Osteoblast (primary cell): ENCODE measurements at regions not wholly inside any gene's neighbourhood (a gene's known extent, or its start where the extent isn't known, plus 50 kb on each side); places are given as distances from the start of the nearest gene placed in this dataset.
A peak's percentile ranks its signal among the peaks of the same experiment; 100 is the strongest.
"Not testable (repeated sequence)": the region's sequence is repeated elsewhere in the genome, so short reads cannot be mapped to it uniquely, and the experiment has no call there.

ENCODE experiments used
- DNase-seq: peaks from one replicate; pipeline ENCODE4 v3.0.0; 2011; ENCODE audit warnings: low spot score, mixed read lengths; ENCODE audit not compliant: insufficient read length; ENCODE audit errors: missing footprints
- H2AFZ ChIP-seq: 2 replicates; pipeline ENCODE4 v1.6.0; 2011; ENCODE audit warnings: mild to moderate bottlenecking, low read length
- H3K27ac ChIP-seq: 2 replicates; pipeline ENCODE4 v1.5.1; 2011; ENCODE audit warnings: mild to moderate bottlenecking, low read depth, low read length, moderate library complexity
- H3K27me3 ChIP-seq: 2 replicates; pipeline ENCODE4 v1.6.0; 2012; ENCODE audit warnings: mild to moderate bottlenecking, control low read depth, inconsistent platforms, low read length, moderate library complexity; ENCODE audit not compliant: insufficient read depth
- H3K36me3 ChIP-seq: 2 replicates; pipeline ENCODE4 v1.5.1; 2011; ENCODE audit warnings: mild to moderate bottlenecking, low read length, control low read depth, moderate library complexity; ENCODE audit not compliant: insufficient read depth
- H3K4me1 ChIP-seq: 2 replicates; pipeline ENCODE4 v1.5.1; 2011; ENCODE audit warnings: mild to moderate bottlenecking, low read length, control low read depth, moderate library complexity; ENCODE audit not compliant: insufficient read depth
- H3K4me2 ChIP-seq: 2 replicates; pipeline ENCODE4 v1.6.0; 2011; ENCODE audit warnings: mild to moderate bottlenecking, low read length; ENCODE audit not compliant: insufficient read depth
- H3K4me3 ChIP-seq: fragments of 200-600 bp; sonication (generic); 3 replicates; pipeline ENCODE4 v1.5.1; 2012; ENCODE audit warnings: mild to moderate bottlenecking, low read length, inconsistent platforms; ENCODE audit not compliant: insufficient read depth
- H3K79me2 ChIP-seq: 2 replicates; pipeline ENCODE4 v1.6.0; 2012; ENCODE audit warnings: mild to moderate bottlenecking, low read length, control low read depth, inconsistent platforms; ENCODE audit not compliant: insufficient read depth
- H3K9me3 ChIP-seq: 2 replicates; pipeline ENCODE4 v1.5.1; 2011; ENCODE audit warnings: low read depth, low read length, control low read depth
- H4K20me1 ChIP-seq: 2 replicates; pipeline ENCODE4 v1.6.0; 2012; ENCODE audit warnings: mild to moderate bottlenecking, low read length, control low read depth; ENCODE audit not compliant: insufficient read depth
- TF ChIP-seq, protein P1 (sequence below): IDR thresholded peaks from 2 replicates; pipeline ENCODE4 v1.5.1; 2011; ENCODE audit warnings: mild to moderate bottlenecking, low read depth, low read length, moderate library complexity; ENCODE audit errors: extremely low read depth

DNA sequence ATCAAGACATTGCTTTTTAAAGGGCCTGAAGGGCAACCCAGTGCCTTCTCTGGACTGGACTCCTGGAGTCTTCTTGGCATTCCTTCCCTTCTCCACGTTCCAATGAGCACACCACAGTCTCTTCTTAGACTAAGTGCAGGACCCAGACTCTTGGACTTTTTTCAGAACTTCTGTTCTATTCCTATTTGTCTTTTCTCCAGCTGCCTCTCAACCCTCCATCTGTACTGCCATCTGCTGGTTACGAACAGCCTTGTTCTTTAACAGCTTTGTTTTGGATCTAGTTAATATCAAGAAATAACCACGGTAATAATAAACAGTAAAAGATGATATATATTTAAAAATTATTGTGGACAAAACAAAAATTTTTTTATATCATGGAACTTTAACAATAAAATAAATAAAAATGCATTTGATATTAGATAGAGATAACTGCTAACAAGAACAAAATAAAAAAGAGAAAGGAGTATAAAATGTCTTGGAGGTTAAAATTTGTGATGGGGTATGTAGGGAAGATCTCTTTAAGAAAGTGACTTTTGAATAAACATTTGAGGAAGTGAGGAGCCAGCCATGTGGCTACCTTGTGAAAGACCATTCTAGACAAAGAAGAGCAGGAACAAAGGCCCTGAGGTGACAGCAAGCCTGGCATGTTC lies 105.1 kb upstream of the HCRTR2 start:
- Histone ChIP-seq H3K36me3 (no peaks in the 10 kb centered on the region), H2AFZ (peak overlapping the region; percentile 14), H3K4me2 (no peak overlapping the region), H3K4me3 (no peak overlapping the region), H3K27me3 (no peaks in the 10 kb centered on the region), H3K4me1 (no peaks in the 10 kb centered on the region), H4K20me1 (no peaks in the 10 kb centered on the region), H3K27ac (no peak overlapping the region), H3K9me3 (no peaks in the 10 kb centered on the region), H3K79me2 (no peaks in the 10 kb centered on the region)
- TF ChIP-seq, protein P1, sequence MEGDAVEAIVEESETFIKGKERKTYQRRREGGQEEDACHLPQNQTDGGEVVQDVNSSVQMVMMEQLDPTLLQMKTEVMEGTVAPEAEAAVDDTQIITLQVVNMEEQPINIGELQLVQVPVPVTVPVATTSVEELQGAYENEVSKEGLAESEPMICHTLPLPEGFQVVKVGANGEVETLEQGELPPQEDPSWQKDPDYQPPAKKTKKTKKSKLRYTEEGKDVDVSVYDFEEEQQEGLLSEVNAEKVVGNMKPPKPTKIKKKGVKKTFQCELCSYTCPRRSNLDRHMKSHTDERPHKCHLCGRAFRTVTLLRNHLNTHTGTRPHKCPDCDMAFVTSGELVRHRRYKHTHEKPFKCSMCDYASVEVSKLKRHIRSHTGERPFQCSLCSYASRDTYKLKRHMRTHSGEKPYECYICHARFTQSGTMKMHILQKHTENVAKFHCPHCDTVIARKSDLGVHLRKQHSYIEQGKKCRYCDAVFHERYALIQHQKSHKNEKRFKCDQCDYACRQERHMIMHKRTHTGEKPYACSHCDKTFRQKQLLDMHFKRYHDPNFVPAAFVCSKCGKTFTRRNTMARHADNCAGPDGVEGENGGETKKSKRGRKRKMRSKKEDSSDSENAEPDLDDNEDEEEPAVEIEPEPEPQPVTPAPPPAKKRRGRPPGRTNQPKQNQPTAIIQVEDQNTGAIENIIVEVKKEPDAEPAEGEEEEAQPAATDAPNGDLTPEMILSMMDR = peak; percentile 70
- no peak for DNase-seq

DNA sequence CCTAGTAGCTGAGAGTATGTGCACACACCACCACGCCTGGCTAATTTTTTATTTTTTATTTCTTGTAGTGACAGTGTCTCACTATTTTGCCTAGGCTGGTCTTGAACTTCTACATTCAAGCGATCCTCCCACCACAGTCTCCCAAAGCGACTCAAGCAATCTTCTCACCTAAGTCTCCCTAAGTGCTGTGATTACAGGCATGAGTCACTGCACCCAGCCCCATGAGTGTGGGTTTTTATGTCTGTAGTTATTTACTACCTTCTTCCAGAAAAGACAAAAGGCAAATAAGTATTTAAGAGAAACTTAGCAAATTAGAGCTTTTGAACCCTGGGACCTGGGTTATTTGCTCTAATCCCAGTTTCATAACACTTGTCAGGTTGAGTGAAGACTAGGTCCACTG lies 92.3 kb upstream of the HCRTR2 start:
- Histone ChIP-seq H2AFZ (no peak overlapping the region), H3K36me3 (no peaks in the 10 kb centered on the region), H3K79me2 (no peaks in the 10 kb centered on the region), H3K9me3 (no peaks in the 10 kb centered on the region), H3K4me1 (no peaks in the 10 kb centered on the region), H3K4me3 (no peak overlapping the region), H3K4me2 (no peak overlapping the region), H3K27me3 (no peaks in the 10 kb centered on the region), H3K27ac (no peak overlapping the region), H4K20me1 (no peaks in the 10 kb centered on the region)
- no peak for DNase-seq
- TF ChIP-seq, protein P1 = no peak

DNA sequence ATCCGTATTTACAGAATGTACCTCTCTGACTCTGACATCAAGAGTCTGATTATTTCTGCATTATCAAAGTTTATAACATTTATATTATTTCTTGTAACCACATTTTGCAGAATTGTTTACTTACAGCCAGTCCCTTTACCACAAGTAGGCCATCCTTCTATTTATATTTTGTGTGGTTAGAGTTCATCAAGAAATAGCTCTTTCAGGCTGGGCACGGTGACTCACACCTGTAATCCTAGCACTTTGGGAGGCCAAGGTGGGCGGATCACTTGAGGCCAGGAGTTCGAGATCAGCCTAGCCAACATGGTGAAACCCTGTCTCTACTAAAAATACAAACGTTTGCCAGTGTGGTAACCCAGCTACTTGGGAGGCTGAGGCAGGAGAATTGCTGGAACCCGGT lies 86.3 kb upstream of the HCRTR2 start:
- not testable (repeated sequence) for H2AFZ ChIP-seq, H4K20me1 ChIP-seq, DNase-seq, H3K79me2 ChIP-seq, H3K27ac ChIP-seq, H3K4me3 ChIP-seq, H3K27me3 ChIP-seq, H3K4me2 ChIP-seq, H3K4me1 ChIP-seq, H3K9me3 ChIP-seq, H3K36me3 ChIP-seq

DNA sequence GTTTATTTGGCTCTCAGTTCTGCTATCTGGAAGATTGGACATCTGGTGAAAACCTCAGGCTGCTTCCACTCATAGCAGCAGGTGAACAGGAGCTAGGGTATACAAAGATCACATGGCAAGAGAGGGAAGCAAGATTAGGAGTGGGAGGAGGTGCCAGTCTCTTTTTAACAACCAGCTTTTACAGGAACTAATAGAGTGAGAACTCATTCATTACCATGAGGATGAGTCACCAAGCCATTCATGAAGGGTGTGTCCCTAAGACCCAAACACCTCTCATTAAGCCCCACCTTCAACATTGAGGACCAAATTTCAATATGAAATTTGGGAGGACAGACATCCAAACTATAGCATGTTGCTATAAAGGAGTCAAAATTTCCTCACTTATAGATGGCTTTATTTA lies 85.4 kb upstream of the HCRTR2 start:
- H3K36me3 ChIP-seq = no peaks in the 10 kb centered on the region
- no peaks in the 10 kb centered on the region for H3K27me3 ChIP-seq
- no peak for DNase-seq
- no peaks in the 10 kb centered on the region for H3K4me1 ChIP-seq
- TF ChIP-seq, protein P1 = no peak
- no peak overlapping the region for H3K4me3 ChIP-seq
- H3K79me2 ChIP-seq = no peaks in the 10 kb centered on the region
- no peak overlapping the region for H3K4me2 ChIP-seq
- no peak overlapping the region for H2AFZ ChIP-seq
- H4K20me1 ChIP-seq = no peaks in the 10 kb centered on the region
- H3K27ac ChIP-seq = no peak overlapping the region
- no peaks in the 10 kb centered on the region for H3K9me3 ChIP-seq
